ENCODE measurements at regions not wholly inside any gene's neighbourhood (a gene's known extent, or its start where the extent isn't known, plus 50 kb on each side); places are given as distances from the start of the nearest gene placed in this dataset.

GRCh38 chr5:52544738-52545137 is 243.0 kb upstream of the ITGA1 start:
- no peak for DNase-seq (ENCODE audit: low read depth)
- no peak for TF ChIP-seq CTCF (conservative IDR thresholded peaks at IDR 0.05; ENCODE audit: low read depth, low read length)

GRCh38 chr5:52554293-52554692 is 233.4 kb upstream of the ITGA1 start:
- H3K4me3 ChIP-seq (ENCODE audit: low read length): no peak overlapping the region
- no peak for TF ChIP-seq CTCF (conservative IDR thresholded peaks at IDR 0.05; ENCODE audit: low read depth, low read length)
- DNase-seq (ENCODE audit: low read depth): no peak

More at GRCh38 chr5:52544738-52545137, 243.0 kb upstream of the ITGA1 start:
- H3K4me3 ChIP-seq (ENCODE audit: low read length): no peak overlapping the region

GRCh38 chr5:52560366-52560765 is 227.3 kb upstream of the ITGA1 start:
- TF ChIP-seq CTCF (conservative IDR thresholded peaks at IDR 0.05; ENCODE audit: low read depth, low read length): no peak
- DNase-seq (ENCODE audit: low read depth): no peak
- H3K4me3 ChIP-seq (ENCODE audit: low read length): no peak overlapping the region

GRCh38 chr5:52562473-52562872 is 225.2 kb upstream of the ITGA1 start:
- no peak overlapping the region for H3K4me3 ChIP-seq (ENCODE audit: low read length)
- no peak for TF ChIP-seq CTCF (conservative IDR thresholded peaks at IDR 0.05; ENCODE audit: low read depth, low read length)
- DNase-seq (ENCODE audit: low read depth): no peak

- no peak overlapping the region for H3K4me3 ChIP-seq (ENCODE audit: low read length)
- no peak for DNase-seq (ENCODE audit: low read depth)
- no peak for TF ChIP-seq CTCF (conservative IDR thresholded peaks at IDR 0.05; ENCODE audit: low read depth, low read length)
These were observed 223.1 kb upstream of the ITGA1 start for GRCh38 chr5:52564587-52564986.

- no peak for DNase-seq (ENCODE audit: low read depth)
- TF ChIP-seq CTCF (conservative IDR thresholded peaks at IDR 0.05; ENCODE audit: low read depth, low read length): no peak
- H3K4me3 ChIP-seq (ENCODE audit: low read length): no peak overlapping the region
These were observed 210.2 kb upstream of the ITGA1 start for GRCh38 chr5:52577546-52577945.

- no peak overlapping the region for H3K4me3 ChIP-seq (ENCODE audit: low read length)
- no peak for TF ChIP-seq CTCF (conservative IDR thresholded peaks at IDR 0.05; ENCODE audit: low read depth, low read length)
- no peak for DNase-seq (ENCODE audit: low read depth)
These were observed 208.3 kb upstream of the ITGA1 start for GRCh38 chr5:52579391-52579790.
